Body of pancreas (tissue), 4 donors: ENCODE measurements at regions not wholly inside any gene's neighbourhood (a gene's known extent, or its start where the extent isn't known, plus 50 kb on each side); places are given as distances from the start of the nearest gene placed in this dataset.

Experiments
- POLR2A ChIP-seq, 3 donors: fragments of 450-650 bp; IDR thresholded peaks; one replicate each; pipeline ENCODE4 v1.6.1; 2016; ENCODE audit warnings: antibody characterized with exemption in 3 of 3, mild to moderate bottlenecking in 2 of 3
- TF ChIP-seq, protein P1 (sequence below), 7 experiments: fragments of 450-650 bp in 4 of 7; fragments of 200-600 bp in 3 of 7; sonication (generic) in 3 of 7; IDR thresholded peaks; one replicate each; pipeline ENCODE4 v1.5.1; 2016 to 2019; ENCODE audit warnings: antibody characterized with exemption in 7 of 7

- TF ChIP-seq POLR2A (IDR thresholded peaks at IDR 0.05): no peak
- TF ChIP-seq, protein P1, sequence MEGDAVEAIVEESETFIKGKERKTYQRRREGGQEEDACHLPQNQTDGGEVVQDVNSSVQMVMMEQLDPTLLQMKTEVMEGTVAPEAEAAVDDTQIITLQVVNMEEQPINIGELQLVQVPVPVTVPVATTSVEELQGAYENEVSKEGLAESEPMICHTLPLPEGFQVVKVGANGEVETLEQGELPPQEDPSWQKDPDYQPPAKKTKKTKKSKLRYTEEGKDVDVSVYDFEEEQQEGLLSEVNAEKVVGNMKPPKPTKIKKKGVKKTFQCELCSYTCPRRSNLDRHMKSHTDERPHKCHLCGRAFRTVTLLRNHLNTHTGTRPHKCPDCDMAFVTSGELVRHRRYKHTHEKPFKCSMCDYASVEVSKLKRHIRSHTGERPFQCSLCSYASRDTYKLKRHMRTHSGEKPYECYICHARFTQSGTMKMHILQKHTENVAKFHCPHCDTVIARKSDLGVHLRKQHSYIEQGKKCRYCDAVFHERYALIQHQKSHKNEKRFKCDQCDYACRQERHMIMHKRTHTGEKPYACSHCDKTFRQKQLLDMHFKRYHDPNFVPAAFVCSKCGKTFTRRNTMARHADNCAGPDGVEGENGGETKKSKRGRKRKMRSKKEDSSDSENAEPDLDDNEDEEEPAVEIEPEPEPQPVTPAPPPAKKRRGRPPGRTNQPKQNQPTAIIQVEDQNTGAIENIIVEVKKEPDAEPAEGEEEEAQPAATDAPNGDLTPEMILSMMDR (IDR thresholded peaks at IDR 0.05): no peak
Measured at GRCh38 chr3:30353711-30354467, 252.5 kb upstream of the TGFBR2 start.
